Loucy (cell line): ENCODE measurements at regions not wholly inside any gene's neighbourhood (a gene's known extent, or its start where the extent isn't known, plus 50 kb on each side); places are given as distances from the start of the nearest gene placed in this dataset.

Experiments used
- H2AFZ ChIP-seq: fragments of 200-600 bp; sonication (generic); 2 replicates; pipeline ENCODE4 v1.6.0; 2016; ENCODE audit warnings: antibody characterized with exemption, mild to moderate bottlenecking, low read length, moderate library complexity
- H3F3A ChIP-seq: fragments of 200-600 bp; 2 replicates; pipeline ENCODE4 v1.6.0; 2016; ENCODE audit warnings: antibody characterized with exemption, low read depth, mild to moderate bottlenecking
- H3K27me3 ChIP-seq: fragments of 200-600 bp; sonication (generic); 2 replicates; pipeline ENCODE4 v1.6.1; 2014; ENCODE audit warnings: low read length, mild to moderate bottlenecking; ENCODE audit not compliant: insufficient read depth, poor library complexity, severe bottlenecking
- H3K36me3 ChIP-seq: fragments of 200-600 bp; sonication (generic); 2 replicates; pipeline ENCODE4 v1.6.1; 2016; ENCODE audit warnings: low read length; ENCODE audit not compliant: insufficient read depth
- H3K4me1 ChIP-seq: fragments of 200-600 bp; sonication (generic); 2 replicates; pipeline ENCODE4 v1.5.1; 2014; ENCODE audit warnings: low read length, mild to moderate bottlenecking; ENCODE audit not compliant: insufficient read depth, poor library complexity, severe bottlenecking
- H3K4me2 ChIP-seq: fragments of 200-600 bp; sonication (generic); 2 replicates; pipeline ENCODE4 v1.6.0; 2014; ENCODE audit warnings: antibody characterized with exemption, low read length, low read depth, mild to moderate bottlenecking; ENCODE audit not compliant: poor library complexity, severe bottlenecking
- H3K4me3 ChIP-seq: fragments of 200-600 bp; sonication (generic); 2 replicates; pipeline ENCODE4 v1.5.1; 2014; ENCODE audit warnings: low read length, mild to moderate bottlenecking, mixed read lengths; ENCODE audit not compliant: poor library complexity, severe bottlenecking
- H3K79me2 ChIP-seq: fragments of 200-600 bp; sonication (generic); 2 replicates; pipeline ENCODE4 v1.6.1; 2014; ENCODE audit warnings: low read length; ENCODE audit not compliant: insufficient read depth
- H3K9ac ChIP-seq: fragments of 200-600 bp; sonication (generic); 2 replicates; pipeline ENCODE4 v1.6.0; 2014; ENCODE audit warnings: mild to moderate bottlenecking, low read depth, low read length, moderate library complexity; ENCODE audit not compliant: poor library complexity, severe bottlenecking
- H3K9me2 ChIP-seq: fragments of 200-600 bp; sonication (generic); replicated peaks from 2 replicates; pipeline ENCODE4 v1.6.1; 2016; ENCODE audit warnings: low read depth, low read length, mixed read lengths
- H3K9me3 ChIP-seq: fragments of 200-600 bp; sonication (generic); 2 replicates; pipeline ENCODE4 v1.6.1; 2014; ENCODE audit warnings: mild to moderate bottlenecking, antibody characterized with exemption, low read length, low read depth; ENCODE audit not compliant: insufficient read depth
- H4K20me1 ChIP-seq: fragments of 200-600 bp; sonication (generic); 2 replicates; pipeline ENCODE4 v1.6.0; 2014; ENCODE audit warnings: antibody characterized with exemption, low read length, mild to moderate bottlenecking; ENCODE audit not compliant: insufficient read depth, poor library complexity, severe bottlenecking
- EZH2phosphoT487 ChIP-seq: fragments of 200-600 bp; IDR thresholded peaks from 2 replicates; pipeline ENCODE4 v1.6.1; 2018; ENCODE audit warnings: antibody characterized with exemption, mild to moderate bottlenecking, moderate library complexity, borderline replicate concordance
- TF ChIP-seq, protein P1 (sequence below): fragments of 200-600 bp; sonication (generic); conservative IDR thresholded peaks from 2 replicates; pipeline ENCODE4 v1.5.1; 2014; ENCODE audit warnings: mild to moderate bottlenecking, antibody characterized with exemption, low read length

DNA sequence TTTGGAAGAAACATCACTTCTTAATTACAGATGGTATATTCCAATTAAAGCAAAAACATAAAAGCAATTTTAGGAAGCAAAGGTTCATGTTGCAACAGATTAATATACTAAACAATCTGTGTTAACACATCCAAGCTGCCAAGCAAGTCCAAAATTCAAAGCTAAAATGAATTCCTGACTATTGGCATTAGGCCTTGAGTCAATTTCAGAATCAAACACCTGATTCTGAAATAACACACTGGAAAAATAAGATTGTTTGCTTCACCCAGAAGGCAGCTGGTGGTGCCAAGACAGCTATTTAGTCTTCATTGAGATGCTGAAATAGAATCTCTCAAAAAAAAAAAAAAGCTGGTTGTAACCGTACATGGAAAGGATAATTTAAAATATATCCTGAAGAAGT lies 465.6 kb downstream of the SOCS6 start:
- Histone ChIP-seq H3K9ac (no peak overlapping the region), H3K27me3 (no peaks in the 10 kb centered on the region), H3K36me3 (no peaks in the 10 kb centered on the region), H2AFZ (no peak overlapping the region), H3K9me3 (0 out of 2 replicates have a peak, but pooled peaks cover 4% of the 10 kb centered on the region), H3K9me2 (no peaks in the 10 kb centered on the region), H3K79me2 (no peaks in the 10 kb centered on the region), H3K4me3 (no peak overlapping the region), H3K4me2 (no peak overlapping the region), H3F3A (no peaks in the 10 kb centered on the region), H3K4me1 (no peaks in the 10 kb centered on the region), H4K20me1 (no peaks in the 10 kb centered on the region)
- TF ChIP-seq EZH2phosphoT487: no peak
- TF ChIP-seq, protein P1, sequence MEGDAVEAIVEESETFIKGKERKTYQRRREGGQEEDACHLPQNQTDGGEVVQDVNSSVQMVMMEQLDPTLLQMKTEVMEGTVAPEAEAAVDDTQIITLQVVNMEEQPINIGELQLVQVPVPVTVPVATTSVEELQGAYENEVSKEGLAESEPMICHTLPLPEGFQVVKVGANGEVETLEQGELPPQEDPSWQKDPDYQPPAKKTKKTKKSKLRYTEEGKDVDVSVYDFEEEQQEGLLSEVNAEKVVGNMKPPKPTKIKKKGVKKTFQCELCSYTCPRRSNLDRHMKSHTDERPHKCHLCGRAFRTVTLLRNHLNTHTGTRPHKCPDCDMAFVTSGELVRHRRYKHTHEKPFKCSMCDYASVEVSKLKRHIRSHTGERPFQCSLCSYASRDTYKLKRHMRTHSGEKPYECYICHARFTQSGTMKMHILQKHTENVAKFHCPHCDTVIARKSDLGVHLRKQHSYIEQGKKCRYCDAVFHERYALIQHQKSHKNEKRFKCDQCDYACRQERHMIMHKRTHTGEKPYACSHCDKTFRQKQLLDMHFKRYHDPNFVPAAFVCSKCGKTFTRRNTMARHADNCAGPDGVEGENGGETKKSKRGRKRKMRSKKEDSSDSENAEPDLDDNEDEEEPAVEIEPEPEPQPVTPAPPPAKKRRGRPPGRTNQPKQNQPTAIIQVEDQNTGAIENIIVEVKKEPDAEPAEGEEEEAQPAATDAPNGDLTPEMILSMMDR: no peak

DNA sequence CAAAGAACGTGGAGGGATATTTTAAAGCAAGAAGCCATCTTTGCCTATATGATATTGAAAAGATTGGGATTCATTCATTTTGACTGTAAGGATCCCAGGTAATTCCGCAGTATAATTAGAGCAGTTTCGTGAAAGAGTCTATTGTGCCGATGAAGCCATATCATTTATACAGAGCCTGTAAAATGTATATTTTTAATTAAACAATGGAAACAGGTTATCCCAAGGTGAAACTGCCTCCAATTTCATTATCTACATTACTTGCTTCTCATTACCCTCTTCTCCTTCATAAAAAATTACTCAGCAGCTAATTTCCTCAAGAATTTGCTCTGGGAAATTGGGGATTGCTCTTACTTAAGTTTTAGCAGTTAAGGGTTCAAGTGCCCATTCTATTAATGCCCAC lies 444.1 kb downstream of the SOCS6 start:
- no peaks in the 10 kb centered on the region for H3K36me3 ChIP-seq
- peaks cover 15% of the 10 kb centered on the region for H3K4me1 ChIP-seq
- no peaks in the 10 kb centered on the region for H3K79me2 ChIP-seq
- no peaks in the 10 kb centered on the region for H3K9me2 ChIP-seq
- TF ChIP-seq, protein P1: no peak
- no peak for TF ChIP-seq EZH2phosphoT487
- no peaks in the 10 kb centered on the region for H3K27me3 ChIP-seq
- no peak overlapping the region for H3K9ac ChIP-seq
- no peak overlapping the region for H3K4me2 ChIP-seq
- H3K9me3 ChIP-seq: no peaks in the 10 kb centered on the region; the same call in 1 of the 2 replicates
- no peaks in the 10 kb centered on the region for H4K20me1 ChIP-seq
- no peak overlapping the region for H3K4me3 ChIP-seq
- no peak overlapping the region for H2AFZ ChIP-seq
- H3F3A ChIP-seq: no peaks in the 10 kb centered on the region

DNA sequence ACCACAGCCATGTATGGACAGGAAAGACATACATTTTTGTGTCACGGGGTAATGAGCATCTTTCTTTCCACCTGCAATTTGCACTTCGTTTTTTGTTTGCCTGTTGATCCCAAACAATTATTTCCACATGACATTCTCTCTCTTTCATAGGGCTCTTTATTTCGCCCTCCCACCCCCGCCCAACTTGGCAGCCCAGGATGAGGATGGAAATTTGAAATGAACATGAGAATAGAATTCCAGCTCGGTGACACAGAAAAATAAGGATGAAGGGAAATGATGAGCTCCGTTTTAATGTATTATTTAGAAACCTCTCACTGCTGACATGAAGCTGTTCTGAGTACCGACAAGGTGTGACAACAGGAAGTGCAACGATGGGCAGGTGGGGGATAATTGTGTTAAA lies 443.3 kb downstream of the SOCS6 start:
- no peak overlapping the region for H3K9ac ChIP-seq
- H3K9me3 ChIP-seq: no peaks in the 10 kb centered on the region; the same call in 1 of the 2 replicates
- peaks cover 22% of the 10 kb centered on the region for H3K4me1 ChIP-seq
- H3K9me2 ChIP-seq: no peaks in the 10 kb centered on the region
- no peaks in the 10 kb centered on the region for H3F3A ChIP-seq
- no peaks in the 10 kb centered on the region for H3K27me3 ChIP-seq
- H3K79me2 ChIP-seq: no peaks in the 10 kb centered on the region
- no peak overlapping the region for H3K4me2 ChIP-seq
- H3K36me3 ChIP-seq: no peaks in the 10 kb centered on the region
- H2AFZ ChIP-seq: no peak overlapping the region
- no peaks in the 10 kb centered on the region for H4K20me1 ChIP-seq
- no peak overlapping the region for H3K4me3 ChIP-seq
- TF ChIP-seq, protein P1: no peak
- TF ChIP-seq EZH2phosphoT487: no peak
